ENCODE measurements at regions not wholly inside any gene's neighbourhood (a gene's known extent, or its start where the extent isn't known, plus 50 kb on each side); places are given as distances from the start of the nearest gene placed in this dataset.

GRCh38 chr14:84098261-84098660 is 1431.7 kb upstream of the FLRT2 start:
- TF ChIP-seq POLR2A (IDR thresholded peaks at IDR 0.05; ENCODE audit: low read length) (no peak), GATA1 (IDR thresholded peaks at IDR 0.05; ENCODE audit: low read depth, low read length) (no peak)

Data from erythroblast (primary cell).